HL-60 (cell line): ENCODE measurements at regions not wholly inside any gene's neighbourhood (a gene's known extent, or its start where the extent isn't known, plus 50 kb on each side); places are given as distances from the start of the nearest gene placed in this dataset.

ENCODE experiments used
- GABPA ChIP-seq: IDR thresholded peaks from 2 replicates; pipeline ENCODE4 v1.6.1; 2012; ENCODE audit warnings: low read depth
- POLR2AphosphoS5 ChIP-seq: IDR thresholded peaks from 2 replicates; pipeline ENCODE4 v1.6.1; 2012; ENCODE audit warnings: low read depth
- TF ChIP-seq, protein P1 (sequence below): IDR thresholded peaks from one replicate; pipeline ENCODE4 v1.5.1; 2011; ENCODE audit warnings: low read length, control low read depth, inconsistent platforms; ENCODE audit not compliant: insufficient read depth
- TF ChIP-seq, protein P2 (sequence below): IDR thresholded peaks from 2 replicates; pipeline ENCODE4 v1.6.1; 2012; ENCODE audit warnings: low read depth; ENCODE audit not compliant: insufficient replicate concordance

DNA sequence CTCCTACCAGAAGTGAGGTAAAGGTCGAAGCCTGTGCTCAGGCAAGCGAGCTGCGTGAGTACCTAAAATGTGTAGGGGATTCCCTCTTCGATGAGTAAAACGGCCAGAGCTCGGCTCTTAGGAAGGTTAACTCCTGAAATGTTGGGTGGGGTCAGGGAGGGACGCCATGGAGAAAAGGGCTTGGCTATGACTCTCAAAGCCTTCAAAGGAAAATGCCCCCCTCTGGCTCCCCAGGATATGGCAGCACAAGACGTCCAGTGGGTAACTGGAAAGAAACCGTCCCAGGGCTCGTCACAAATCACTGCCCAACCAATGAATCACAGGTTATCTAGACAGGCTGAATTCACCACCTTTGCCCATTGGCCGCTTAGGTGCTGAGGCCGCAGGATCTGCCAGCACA is 58.0 kb downstream of the CALML3 start:
- TF ChIP-seq, protein P1, sequence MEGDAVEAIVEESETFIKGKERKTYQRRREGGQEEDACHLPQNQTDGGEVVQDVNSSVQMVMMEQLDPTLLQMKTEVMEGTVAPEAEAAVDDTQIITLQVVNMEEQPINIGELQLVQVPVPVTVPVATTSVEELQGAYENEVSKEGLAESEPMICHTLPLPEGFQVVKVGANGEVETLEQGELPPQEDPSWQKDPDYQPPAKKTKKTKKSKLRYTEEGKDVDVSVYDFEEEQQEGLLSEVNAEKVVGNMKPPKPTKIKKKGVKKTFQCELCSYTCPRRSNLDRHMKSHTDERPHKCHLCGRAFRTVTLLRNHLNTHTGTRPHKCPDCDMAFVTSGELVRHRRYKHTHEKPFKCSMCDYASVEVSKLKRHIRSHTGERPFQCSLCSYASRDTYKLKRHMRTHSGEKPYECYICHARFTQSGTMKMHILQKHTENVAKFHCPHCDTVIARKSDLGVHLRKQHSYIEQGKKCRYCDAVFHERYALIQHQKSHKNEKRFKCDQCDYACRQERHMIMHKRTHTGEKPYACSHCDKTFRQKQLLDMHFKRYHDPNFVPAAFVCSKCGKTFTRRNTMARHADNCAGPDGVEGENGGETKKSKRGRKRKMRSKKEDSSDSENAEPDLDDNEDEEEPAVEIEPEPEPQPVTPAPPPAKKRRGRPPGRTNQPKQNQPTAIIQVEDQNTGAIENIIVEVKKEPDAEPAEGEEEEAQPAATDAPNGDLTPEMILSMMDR: no peak
- TF ChIP-seq POLR2AphosphoS5 (no peak), GABPA (no peak)
- TF ChIP-seq, protein P2, sequence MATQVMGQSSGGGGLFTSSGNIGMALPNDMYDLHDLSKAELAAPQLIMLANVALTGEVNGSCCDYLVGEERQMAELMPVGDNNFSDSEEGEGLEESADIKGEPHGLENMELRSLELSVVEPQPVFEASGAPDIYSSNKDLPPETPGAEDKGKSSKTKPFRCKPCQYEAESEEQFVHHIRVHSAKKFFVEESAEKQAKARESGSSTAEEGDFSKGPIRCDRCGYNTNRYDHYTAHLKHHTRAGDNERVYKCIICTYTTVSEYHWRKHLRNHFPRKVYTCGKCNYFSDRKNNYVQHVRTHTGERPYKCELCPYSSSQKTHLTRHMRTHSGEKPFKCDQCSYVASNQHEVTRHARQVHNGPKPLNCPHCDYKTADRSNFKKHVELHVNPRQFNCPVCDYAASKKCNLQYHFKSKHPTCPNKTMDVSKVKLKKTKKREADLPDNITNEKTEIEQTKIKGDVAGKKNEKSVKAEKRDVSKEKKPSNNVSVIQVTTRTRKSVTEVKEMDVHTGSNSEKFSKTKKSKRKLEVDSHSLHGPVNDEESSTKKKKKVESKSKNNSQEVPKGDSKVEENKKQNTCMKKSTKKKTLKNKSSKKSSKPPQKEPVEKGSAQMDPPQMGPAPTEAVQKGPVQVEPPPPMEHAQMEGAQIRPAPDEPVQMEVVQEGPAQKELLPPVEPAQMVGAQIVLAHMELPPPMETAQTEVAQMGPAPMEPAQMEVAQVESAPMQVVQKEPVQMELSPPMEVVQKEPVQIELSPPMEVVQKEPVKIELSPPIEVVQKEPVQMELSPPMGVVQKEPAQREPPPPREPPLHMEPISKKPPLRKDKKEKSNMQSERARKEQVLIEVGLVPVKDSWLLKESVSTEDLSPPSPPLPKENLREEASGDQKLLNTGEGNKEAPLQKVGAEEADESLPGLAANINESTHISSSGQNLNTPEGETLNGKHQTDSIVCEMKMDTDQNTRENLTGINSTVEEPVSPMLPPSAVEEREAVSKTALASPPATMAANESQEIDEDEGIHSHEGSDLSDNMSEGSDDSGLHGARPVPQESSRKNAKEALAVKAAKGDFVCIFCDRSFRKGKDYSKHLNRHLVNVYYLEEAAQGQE: no peak
